Activated naive CD4-positive, alpha-beta T cell (primary cell): ENCODE measurements at regions not wholly inside any gene's neighbourhood (a gene's known extent, or its start where the extent isn't known, plus 50 kb on each side); places are given as distances from the start of the nearest gene placed in this dataset.

Experiments
- DNase-seq, 4 experiments: peaks; one replicate each; lab custom pipeline; 2025; lab: John Stamatoyannopoulos, UW

DNA sequence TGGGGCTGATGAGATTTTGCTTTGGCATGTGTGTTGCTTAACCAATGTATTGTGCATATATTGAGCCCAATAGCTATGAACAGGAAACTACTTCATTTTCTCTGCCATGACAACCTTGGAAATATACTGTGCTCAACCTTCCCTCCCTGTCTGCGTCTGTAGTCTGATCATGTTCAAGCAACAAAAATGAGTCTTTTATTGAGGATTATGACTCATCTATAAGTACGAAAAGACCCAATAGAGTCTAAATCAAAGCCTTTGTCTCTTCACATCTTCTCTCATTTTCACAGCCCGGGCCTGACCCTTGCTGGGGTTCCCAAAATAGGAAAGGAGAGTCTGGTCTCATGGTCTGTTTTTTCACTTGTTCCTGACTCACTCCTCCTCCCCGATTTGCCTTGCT lies 158.2 kb downstream of the CAND1 start:
- no peak for DNase-seq

DNA sequence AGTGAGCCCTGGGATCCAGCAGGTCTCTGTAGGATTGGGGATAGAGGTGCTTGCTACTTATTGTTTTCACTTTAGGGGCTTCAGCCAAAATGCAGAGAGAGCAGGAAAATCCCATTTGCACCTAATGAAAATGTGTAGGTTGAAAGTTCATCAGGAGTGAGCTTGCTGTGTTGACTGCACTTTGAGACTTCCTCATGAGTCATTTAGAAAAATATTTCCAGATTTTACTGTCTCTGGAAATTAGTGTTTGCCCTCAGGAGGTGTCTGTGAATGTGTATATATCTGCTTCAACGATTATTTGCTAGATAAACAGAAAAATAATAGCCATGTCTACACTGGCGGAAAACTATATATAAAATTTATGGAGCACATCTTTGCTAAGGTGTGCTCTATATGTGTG lies 159.3 kb downstream of the CAND1 start:
- no peak for DNase-seq

DNA sequence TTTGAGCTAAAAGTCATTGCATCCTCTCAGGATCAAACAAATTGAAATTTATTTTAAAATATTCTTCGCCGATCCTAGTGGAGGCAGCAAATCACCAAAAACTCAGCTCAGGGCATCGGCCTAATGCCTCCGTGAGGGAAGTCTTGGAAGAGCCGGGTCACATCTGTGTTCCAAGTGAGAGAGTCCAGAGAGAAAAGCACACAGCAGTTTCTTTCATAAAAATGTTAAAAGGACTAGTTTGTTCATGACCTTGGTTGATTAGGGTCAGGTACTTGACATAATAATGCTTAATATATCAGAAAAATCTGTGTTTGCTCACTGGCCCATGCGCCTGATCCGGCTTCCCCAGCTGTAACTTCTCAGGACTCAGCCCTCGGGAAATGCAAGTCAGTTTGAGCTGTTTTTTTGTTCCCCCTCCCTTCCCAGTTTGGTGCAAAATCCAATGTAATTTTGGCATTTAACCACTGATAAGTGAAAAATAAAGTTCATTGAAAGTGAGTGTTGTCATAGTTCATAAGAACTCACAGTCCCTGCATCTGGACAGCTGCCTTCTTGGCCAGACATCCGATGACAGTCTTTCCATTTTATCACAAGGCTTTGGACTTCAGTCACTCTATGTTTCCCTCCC lies 161.7 kb downstream of the CAND1 start:
- no peak for DNase-seq

DNA sequence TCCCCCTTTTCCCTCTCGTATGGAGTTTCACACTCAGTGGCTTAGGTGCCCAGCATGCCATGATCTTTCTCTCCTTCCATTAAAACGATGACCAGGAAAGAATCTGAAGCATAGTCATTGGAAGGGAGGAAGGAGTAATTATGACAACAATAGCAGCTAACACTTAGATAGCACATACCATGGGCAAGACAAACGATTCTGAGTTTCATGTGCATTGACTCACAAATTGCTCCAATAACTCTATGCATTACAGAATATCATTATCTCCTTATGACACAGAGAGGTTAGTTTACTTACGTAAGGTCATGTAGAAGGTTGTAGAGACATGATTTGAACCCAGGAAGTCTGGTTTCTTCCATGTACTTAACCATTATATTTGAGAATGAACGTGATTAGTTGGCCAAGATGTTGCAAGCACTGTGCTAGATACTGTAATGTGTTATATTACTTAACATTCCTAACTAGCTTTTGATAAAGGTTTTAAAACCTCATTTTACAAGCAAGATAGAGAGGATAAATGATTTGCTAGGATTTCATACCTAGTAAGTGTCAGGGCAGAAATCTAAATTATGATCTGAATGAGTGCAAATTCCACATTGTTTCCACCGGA lies 162.4 kb downstream of the CAND1 start:
- no peak for DNase-seq

DNA sequence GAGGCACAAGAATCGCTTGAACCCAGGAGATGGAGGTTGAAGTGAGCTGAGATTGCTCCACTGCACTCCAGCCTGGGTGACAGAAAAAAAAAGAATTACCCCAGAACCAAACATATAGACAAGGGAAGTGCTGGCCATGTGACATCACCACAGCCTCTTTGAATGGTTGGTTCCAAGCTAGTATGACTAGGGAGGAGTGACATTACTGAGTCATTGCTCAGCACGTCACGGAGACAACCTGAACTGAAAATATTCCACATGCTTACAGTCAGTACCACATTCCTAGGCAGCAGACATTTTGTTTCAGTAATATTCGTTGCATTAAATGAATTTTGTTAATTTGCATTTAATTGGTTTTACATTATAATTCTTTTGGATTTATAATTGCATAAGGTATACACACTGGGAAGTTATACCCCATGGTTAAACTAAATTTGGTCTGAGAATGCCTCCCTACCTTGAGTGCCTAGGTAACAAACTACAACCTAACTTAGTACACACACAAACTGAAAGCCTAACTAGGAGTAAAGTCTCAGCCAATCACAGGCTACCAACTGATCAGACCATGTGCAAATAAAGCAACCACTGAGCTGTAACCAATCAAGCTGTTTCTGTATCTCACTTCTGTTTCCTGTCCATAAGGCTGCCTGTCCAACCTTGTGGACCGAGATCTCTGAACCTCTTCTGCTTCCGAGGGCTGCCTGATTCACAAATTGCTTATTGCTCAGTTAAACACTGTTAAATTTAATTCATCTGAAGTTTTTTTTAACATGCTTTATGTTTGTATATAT lies 164.4 kb downstream of the CAND1 start:
- DNase-seq: no peak

DNA sequence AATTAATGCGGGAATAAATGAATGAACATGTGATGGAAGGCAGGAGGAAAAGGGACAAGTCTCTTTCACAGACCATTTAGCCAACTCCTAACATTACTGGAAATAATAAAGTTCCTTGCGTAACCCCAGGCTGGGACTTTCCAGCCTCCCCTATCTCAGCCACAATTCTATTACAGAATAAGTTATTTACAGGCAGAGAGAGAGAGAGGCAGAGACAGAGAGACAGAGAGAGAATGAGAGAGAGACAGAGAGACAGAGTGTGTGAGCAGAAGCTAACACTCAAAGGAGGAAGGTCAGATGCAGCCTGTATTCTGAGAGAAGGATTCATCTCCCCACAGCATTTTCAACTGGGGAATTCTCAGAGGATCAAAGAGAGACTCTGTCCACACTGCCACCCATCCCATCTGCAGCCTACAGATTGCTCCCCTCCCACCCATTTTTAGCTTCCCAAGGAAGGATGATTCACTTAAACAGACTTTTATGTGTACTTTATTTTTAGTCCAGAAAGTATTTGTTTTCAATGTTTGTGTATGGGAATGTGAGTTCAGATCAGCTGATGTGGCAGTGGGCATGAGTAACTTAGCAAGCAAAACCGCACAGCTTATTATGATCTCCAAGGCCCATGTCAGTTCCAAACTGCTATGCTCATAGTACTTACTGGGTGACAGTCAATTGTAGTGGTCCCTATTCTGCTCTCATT lies 165.7 kb downstream of the CAND1 start:
- no peak for DNase-seq

DNA sequence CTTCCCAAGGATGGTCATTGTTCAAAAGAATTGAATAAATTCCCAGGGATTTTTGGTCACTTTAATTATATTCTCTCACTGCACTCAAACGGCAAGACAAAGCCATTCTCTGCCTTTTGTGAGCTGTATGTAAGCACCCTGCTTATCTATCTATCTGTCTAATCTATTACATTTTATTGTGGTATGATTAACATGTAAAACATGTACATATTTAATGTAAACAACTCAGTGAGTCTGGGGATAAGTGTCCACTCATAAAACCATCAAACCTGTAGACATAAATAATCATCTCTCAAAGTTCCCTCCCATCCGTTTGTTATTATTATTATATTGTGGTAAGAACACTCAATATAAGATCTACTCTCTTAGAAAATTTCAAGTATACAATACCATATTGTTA lies 167.1 kb downstream of the CAND1 start:
- no peak for DNase-seq

DNA sequence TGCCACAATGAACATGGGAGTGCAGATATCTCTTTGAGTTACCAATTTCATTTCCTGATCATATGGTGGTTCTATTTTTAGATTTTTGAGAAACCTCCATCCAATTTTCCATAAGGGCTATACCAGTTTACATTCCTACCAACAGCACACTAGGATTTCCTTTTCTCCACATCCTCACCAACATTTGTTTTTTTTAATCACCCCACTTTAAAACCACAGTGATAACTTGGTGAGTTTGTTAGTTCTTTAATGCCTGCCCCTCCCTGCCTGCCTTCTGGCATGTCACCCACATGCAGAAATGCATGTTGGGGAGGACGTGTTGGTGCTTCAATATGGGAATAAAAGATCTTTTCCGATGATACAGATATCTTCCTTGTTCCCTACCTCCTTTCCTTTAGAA lies 167.9 kb downstream of the CAND1 start:
- DNase-seq: no peak

DNA sequence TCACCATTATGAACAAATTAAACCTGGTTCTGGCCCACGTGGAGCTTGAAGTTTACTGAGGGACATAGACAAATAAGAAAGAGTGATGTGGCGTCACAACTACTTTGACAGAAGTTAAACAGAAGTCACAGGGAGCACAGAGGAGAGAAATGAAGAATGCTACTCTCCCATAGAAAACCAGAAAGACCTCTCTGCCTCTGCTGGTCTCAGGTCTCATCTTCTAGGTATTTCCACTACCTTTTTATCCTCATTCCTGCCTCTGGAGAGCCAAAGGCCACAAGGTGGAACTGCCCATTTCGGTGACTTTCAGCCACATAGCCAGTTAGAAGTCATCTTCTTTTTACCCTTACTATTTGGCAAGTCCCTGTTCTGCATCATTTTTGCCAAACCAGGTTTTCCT lies 170.5 kb downstream of the CAND1 start:
- no peak for DNase-seq

DNA sequence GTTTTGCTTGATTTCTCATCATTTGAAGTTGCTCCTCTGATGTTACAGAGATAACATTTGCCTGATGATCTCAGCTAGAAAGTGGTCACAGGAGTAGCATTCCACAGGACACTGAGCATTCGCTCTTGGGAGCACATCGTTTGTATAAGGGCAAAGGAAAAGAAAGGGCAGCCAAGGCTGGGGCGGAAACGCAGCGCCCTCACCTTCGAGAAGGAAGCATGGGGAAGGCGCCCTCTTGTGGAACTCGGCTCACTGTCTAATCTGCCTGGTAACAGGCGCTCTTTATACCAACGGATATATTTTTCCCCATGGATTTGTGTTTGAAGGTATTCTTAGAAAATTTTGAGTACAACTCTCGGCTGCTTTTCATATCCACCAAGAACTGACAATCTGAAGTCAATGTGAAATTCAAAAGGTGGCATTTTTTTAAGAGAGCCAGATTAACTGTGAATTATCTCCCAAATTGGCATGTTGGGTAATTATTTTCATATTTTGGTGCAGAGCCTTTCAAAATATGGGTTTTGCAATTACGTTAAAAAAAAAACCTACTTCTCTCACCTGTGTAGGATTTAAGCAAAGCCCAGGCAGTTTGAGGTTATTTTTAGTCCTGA lies 172.7 kb downstream of the CAND1 start:
- DNase-seq: peak; percentile 8 to 76 (median 56)

DNA sequence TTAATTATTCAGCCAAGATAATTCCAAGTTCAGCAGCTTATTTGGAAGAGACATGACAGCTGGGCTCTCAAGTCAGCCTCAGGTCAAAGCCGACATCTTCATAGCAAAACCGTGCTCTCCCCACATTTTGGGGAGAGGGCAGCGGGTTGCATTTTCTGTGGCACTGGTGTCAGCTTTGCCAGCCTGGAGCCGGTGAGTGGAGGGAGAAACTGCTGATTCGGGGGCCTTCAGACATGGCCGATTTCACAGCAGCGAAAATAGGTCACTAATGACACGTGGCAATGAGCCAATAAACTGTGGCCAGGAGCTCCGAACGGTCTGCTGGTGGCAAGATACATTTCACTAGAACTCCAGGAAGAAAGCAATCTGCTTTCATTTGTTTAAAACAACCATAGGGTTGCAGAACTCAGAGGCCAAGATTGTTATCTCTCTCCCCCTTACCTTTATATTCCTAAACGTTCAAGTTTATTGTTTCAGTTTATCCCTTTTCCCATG lies 173.2 kb downstream of the CAND1 start:
- no peak for DNase-seq

DNA sequence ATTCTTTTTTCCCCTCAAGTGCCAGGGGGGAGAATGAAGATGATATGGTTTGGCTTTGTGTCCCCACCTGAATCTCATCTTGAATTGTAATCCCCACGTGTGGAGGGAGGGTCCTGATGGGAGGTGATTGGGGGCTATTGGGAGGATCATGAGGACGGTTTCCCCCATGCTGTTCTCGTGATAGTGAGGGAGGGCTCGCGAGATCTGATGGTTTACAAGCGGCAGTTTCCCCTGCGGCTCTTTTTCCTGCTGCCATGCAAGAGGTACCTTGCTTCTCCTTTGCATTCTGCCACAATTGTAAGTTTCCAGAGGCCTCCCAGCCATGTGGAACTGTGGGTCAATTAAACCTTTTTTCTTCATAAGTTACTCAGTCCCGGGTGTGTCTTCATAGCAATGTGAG lies 173.7 kb downstream of the CAND1 start:
- no peak for DNase-seq

DNA sequence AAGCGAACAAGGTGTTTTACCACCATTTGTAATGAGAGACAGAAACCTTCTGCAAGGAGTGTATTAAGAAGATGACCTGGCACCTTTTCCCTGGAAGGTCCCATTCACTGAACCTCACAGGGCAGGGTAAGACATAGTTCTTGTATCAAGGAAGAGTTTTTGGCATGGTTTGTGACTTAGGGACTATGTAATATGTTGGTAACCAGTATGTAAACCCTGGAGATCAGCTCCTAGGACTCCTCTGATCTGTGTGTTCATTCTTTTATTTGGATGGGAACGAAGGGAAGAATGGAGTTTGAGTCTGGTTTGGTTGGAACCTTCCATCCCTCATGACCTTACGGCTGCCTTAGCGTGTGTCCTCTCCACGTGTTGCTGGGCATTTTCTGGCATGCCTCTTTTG lies 175.4 kb downstream of the CAND1 start:
- DNase-seq: no peak

DNA sequence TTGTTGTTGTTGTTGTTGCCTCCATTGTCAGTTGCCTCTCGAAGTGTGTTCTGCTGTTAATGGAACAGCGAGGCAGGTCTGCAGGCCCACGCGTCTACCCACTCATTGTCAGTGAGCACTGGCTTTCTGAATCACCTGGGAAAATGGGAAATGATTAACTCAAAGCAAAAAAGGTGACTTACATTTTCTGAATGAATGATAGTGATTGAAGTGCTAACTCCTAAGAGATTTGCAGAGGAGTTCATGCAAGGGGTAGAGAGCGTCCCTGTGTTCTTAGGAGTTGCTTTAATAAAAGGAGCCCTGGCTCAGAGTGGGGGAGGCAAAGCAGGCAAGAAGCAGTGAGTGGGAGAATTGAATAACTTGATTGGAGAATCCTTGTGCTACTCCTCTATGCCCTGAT lies 177.6 kb downstream of the CAND1 start:
- no peak for DNase-seq

DNA sequence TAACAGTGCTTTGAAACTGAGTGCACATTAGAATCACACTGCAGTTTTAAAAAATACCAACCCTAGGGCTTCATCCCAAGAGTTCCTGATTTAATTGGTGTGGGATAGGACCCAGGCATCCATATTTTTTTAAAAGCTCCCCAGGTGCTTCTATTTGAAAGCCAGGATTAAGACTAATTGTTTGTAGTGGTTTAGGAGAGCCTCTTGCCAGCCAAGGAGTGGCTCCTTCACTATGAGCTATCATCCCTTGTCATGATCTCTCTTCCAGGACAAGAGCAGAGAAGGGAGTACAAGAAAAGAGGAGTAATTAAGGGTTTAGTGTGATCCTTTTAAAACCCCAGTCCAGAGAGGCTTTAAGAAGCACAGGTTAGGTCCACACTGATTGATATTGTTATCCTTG lies 178.0 kb downstream of the CAND1 start:
- DNase-seq: no peak

DNA sequence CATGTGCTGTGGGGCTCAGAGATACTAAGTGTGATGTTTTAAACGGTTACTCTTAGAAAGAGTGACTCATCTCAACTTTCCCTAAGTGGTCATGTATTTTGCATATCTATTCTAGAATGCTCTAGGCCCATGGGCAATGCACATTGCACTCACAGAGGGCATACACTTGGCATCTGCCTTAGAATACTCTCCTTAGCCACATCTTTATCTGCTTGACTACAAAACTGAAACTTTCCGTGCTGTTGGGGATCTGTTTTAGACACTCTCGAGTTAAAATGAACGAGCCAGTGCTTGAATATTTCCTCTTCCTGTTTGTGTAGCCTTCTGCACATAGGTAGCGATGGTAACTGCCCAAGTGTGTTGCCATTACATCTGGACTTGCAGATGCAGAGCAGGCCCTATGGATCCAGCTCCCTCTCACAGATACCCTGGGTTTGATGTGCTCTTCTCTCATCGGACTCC lies 180.5 kb downstream of the CAND1 start:
- DNase-seq: no peak

DNA sequence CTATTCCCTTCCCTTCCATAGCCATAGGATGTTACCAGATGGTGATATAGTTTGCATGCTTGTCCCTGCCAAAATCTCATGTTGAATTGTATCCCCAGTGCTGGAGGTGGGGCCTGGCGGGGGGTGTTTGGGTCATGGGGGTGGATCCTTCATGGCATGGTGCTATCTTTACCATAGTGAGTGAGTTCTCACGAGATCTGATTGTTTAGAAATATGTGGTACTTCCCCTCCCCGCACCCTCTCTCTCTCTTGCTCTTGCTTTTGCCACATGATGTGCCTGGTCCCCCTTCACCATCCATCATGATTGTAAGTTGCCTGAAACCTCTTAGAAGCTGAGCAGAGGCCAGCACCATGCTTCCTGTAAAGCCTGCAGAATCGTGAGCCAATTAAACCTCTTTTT lies 181.3 kb downstream of the CAND1 start:
- no peak for DNase-seq

DNA sequence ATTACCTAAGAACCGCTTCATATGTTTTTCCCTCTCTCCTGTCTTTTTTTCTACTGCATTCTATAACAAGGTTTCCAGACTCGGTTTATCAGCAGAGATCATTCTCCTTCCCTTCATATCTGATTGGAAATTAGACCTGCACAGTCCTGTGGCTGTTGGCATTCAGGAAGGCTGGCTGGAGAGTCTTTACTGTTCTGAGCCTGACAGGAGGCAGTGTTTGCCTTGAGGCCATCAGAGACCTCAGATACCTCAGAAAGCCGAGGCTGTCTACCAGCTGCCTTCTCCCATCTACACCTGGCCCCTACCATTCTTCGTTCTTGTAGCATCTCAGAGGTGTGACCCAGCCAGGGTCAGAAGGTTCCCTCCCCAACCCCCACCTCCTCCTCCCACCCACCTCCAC lies 182.0 kb downstream of the CAND1 start:
- no peak for DNase-seq

DNA sequence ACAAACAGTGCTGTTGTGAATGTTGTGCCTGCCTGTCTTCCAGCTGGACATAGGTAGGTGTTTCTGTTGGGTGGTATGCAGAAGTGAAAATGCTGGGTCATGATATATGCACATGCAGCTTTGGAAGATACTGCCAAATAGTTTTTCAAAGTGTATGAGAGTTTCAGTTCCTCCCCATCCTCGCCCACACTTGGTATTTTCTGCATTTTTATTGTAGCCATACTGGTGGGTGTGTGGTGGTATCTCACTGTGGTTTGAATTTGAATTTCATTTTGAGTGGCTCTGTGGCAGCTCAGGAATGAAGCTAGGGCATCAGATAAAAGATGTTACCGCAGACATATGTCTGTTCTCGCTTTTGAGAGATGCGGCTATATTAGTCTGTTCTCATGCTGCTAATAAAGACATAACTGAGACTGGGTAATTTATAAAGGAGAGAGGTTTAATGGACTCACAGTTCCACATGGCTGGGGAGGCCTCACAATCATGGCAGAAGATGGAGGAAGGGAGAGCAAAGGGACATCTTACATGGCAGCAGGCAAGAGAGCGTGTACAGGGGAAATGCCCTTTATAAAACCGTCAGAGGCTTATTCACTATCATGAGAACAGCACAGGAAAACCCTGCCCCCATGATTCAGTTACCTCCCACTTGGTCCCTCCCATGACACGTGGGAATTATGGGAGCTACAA lies 183.1 kb downstream of the CAND1 start:
- DNase-seq: no peak

DNA sequence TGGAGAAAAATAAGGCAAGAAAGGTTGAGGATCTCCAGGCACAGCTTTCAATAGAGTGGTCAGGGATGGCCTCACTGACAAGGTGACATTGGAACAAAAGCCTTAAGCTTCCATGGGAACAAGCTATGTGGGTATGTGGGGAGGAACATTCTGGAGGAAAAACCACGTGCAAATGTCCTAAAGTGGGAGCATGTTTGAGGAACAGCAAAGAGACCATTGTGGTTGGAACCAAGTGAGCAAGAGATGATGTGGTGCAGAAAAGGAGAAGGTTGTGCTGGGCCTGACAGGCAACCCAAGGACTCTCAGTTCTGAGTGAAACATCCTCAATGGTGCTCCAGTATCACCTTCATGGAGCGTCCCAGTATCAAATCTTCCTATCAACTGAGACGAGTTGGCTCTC lies 184.0 kb downstream of the CAND1 start:
- DNase-seq: no peak

DNA sequence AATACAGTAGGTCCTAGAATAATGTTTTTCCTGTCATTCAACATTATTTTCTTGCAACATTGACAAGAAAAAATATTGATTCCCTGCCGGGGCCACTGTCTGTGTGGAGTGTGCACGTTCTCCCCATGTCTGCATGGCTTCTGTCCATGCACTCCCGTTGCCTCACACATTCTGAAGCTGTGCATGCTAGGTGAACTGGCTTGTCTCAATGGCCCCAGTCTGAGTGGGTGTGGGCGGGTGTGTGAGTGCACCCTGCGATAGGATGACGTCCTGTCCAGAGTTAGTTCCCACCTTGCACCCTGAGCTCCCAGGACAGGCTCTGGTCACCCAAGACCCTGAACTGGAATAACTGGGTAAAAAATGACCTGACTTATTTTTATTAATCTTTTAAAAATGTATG lies 186.1 kb downstream of the CAND1 start:
- DNase-seq: no peak
